GM21717 (cell line): ENCODE measurements at regions not wholly inside any gene's neighbourhood (a gene's known extent, or its start where the extent isn't known, plus 50 kb on each side); places are given as distances from the start of the nearest gene placed in this dataset.
A peak's percentile ranks its signal among the peaks of the same experiment; 100 is the strongest.

ENCODE experiments used
- ATAC-seq: cut with Tn5 transposase; IDR thresholded peaks from one replicate; pipeline ENCODE4 v1.9.1; 2021; ENCODE audit warnings: mild to moderate bottlenecking, moderate library complexity; ENCODE audit not compliant: unreplicated experiment

DNA sequence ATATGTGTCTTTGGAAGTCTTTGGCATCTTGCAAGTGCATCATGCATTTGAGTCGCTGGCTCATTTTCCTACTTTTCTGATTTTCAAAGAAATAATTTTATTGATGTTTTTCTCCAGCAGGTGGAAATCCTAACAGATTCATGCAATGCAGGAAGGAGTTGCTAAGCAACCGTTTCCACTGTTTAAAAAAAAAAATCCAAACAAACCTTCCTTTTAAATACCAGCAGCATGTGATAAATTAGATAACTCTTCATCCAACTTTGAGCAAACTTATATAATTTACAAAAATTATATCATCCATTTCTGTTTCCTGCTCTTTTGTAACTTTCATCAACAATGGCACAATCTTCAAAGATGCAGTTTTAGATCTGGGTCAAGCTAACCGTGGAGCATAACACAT is 364.1 kb downstream of the MFSD1 start:
- no peak for ATAC-seq

DNA sequence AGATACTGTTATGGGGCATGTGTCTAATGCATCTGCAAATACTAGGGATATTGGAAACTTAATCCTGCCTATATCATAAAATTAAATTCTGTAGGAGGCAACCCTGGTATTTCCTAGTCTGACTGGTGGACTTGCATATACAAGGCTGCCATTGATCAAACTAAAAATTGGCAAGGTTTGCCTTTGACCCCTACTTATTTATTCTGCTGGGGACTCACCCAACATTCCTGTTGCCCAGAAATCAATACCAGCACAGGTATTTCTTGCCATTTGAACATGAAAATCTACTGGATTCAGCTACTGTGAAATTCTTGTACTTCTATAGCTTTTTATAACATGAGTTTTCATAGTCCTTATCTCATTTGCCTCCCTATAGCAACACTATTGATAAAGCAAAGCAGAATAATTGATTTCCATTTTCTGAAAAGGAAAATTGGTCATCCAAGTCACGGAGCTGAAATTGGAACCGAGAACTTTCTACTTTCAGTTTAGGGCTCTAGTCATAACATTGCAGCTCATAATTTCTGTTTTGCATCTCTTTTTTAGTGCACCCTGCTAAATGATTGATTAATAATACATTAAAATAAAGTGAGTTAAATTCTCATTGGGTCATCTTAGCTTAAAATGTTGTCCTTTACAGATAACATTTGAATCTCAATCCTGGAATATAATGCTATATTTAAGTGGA is 365.2 kb downstream of the MFSD1 start:
- no peak for ATAC-seq

DNA sequence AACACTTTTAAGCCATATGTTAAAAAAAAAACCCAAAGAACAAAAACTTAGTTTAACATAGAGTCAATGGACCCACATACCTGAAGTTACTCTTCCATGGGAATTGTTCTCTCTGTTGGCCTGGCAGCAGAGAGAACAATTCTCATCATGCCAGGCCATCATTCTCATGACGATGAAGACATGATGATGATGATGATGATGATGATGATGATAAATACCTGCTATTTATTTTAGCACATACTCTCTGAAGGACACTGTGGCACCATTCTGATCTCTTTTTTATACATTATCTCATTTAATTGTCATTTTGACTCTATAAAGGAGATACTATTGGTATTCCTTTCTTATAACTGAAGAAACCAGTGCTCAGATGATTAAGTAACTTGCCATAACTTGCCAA is 366.9 kb downstream of the MFSD1 start:
- ATAC-seq = no peak

DNA sequence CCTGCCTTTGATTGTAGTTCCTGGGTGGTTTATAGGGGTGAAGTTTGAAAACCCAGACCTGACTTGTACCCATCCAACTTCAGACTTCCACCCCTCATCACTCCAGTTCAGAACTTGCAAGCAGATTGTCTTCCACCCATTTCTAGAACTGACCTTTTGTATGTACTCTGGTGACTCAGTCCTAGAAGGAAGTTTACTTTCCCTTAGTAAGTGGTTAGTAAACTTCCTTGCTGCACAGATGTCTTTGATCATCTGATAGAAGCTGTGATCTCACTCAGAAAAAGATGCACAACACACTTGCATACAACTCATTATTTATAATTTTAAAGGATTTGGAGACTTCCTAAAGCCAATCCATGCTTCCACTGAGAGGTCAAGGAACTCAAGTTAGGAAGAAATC is 368.0 kb downstream of the MFSD1 start:
- no peak for ATAC-seq

DNA sequence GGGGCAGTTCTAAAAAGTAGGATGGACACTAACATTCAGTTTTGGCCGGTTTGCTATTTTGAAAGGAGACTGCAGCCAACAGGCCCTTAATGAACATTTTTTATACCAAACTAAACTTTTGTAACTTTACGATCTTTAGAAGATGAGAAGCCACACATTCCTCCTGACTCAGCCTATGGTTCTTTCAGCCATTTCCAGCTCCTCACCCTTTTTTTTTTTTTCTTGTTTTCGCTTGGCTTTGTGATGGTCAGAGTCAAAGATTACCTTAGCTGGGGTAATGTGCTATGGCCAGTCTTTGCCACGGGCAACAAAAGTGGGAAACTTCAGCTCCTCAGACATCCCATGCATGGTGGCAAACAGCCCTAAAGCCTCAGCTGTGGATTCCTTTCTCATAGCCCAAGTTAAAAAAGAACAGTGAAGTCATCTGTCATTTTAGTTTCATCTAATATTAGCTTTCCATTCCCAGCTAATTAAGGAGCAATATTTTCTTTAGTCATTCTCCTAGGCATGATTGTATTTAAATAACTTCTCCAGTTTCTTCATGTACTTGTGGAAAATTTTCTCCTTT is 368.7 kb downstream of the MFSD1 start:
- ATAC-seq = no peak

DNA sequence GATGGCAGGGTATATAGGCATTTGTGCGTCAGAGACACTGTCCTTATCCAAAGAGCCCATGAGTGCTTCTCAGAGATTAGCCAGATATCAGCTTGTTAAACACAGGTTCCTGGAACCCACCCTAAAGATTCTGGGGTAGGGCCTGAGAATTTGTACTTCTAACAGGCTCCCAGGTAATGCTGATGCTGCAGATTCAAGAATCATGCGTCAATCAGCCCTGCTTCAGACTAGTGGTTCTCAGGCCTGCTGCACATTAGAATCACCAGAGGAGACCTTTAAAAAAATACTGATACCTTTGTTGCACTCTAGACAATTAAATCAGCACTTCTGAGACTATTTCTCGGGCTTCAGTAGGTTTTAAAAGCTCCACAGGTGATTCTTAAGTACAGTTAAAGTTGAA is 369.5 kb downstream of the MFSD1 start:
- no peak for ATAC-seq

DNA sequence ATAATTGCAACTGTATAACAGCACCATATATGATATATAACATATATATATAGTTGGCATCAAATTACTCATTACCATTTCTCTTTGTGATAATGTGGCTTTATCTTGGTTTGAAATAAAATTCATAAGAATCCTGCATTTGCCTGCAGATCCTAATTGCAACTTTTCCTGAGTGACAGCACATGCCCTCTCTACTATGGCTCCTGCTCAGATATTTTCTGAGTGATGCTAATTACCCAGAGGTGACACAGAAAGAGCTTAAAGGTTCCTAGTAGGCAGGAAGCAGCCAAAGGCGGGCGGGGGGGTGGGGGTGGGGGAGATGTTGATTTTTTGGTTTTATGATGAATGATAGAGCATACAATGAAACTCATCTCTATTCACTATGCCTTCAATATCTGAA is 370.6 kb downstream of the MFSD1 start:
- ATAC-seq = no peak

DNA sequence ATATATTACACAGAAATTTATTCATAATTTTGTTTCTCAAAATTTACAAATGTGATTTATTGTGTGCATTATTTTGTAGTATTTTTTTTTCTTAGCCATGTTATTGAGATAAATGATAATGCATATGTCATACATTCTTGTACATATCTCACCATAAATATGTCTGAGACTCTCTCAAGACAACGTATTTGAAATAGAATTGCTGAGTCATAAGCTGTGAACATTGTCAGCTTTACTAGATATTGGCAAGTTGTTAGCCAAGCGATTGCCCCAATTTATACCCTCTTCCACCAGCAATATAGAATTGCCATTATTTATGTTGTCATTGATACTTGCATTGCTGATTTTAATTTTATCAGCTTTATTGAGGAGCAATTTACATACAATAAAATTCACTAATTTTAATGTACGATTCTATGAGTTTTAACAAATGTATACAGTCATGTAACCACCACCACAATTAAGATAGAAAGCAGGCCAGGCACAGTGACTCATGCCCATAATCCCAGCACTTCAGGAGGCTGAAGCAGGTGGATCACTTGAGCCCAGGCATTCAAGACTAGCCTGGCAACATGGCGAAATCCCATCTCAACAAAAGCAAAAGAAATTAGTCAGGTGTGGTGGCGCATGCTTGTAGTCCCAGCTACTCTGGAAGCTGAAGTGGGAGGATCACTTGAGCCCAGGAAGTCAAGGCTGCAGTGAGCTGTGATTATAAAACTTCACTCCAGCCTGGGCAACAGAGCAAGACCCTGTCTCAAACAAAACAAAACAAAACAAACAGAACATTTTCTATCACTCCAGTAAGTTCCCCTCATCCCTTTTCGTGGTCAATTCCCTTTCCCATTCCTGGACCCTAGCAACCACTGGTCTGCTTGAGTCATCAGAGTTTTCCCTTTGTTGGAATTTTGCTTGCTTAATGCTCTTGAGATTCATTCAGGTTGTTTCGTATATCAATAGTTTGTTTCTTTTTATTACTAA is 373.1 kb downstream of the MFSD1 start:
- no peak for ATAC-seq

DNA sequence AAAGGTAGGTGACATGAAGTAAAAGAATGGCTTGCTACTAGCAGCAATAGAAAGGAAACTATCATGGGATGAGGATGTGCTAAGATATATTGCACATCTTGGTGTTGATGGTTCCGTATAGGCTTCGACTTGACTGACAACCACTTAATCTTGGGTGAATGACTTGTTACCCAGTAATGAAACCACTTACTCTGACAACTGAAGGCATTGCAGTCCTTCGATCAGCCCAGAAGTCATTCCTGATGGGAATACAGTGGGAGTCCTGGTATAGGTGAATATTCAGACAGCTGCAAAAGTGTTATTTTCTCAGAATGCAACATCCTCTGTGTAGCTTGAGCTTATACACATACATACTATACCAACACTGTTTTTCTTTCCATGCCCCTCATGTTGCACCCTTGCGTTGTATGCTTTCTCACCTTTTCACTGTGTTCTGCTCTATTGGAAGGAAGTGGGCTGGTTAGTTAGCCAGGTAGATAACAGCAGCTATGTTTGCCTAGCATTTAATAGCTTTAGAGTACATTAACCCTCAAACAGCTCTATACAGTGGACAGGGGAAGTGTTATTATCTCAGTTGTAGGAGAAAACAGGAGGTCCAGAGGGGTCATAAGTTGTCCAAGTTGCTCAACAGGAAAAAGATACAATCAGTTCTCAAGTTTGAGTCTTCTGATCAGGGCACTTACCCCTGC is 376.5 kb downstream of the MFSD1 start:
- ATAC-seq = no peak

DNA sequence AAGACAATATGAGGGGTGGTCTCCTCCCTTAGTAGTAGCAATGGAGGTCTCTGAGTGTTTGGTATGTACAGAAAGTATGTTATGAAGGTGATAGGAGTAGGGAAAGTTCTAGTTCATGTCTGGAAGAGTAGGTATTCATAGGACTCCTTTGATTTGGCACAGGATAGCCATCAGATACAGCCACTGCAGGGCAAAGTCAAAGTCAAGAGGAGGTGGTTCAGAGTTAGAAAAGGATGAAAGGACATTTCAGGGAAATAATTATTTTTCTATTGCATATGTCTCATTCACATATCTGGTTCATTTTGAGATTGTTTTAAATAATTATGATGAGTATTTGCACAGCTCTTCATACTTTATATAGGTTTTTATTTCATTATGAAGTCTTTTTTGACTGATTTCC is 381.1 kb downstream of the MFSD1 start:
- ATAC-seq = no peak

DNA sequence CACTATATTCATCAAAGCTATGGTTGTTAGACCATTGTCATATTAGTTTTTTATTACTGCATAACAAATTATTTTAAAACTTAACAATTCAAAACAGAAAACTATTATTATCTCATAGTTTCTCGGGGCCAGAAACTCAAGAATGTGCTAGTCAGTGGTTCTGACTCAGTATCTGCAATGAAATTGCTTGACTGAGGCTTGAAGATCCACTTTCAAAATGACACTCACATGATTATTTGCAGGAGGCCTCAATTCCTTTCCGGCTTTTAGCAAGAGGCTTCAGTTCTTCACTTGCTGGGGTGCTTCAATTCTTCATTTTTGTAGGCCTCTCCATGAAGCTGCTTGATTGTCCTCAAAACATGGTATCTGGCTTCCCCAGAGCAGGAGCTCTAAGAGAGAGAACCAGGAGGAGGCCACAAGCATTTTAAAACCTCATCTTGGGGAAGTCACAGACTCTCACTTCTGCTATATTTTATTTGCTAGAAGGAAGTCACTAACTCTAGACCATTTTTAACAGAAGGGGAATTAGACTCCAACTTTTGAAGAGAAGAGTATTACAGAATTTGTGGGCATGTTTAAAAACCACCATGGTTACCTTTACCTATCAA is 383.7 kb downstream of the MFSD1 start:
- peak; percentile 80 for ATAC-seq

DNA sequence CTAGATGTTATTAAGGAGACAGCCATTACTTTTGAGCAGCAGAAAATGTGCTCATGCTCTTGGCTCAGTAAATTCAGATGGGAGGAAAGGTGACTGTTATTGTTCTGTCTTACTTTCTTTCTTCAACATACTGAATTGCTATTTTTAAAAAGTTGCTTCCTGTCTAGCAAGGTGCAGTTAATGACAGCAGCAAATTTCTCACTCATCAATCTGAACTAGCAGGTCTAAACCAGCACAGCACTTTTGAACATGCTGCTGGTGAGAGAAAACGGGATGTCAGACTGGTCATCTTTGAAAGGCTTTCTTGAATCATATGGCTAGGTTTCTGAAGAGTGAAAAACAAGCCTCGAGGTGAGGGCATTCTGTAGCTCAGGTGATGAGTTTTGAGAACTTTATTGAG is 384.7 kb downstream of the MFSD1 start:
- peak; percentile 64 for ATAC-seq

DNA sequence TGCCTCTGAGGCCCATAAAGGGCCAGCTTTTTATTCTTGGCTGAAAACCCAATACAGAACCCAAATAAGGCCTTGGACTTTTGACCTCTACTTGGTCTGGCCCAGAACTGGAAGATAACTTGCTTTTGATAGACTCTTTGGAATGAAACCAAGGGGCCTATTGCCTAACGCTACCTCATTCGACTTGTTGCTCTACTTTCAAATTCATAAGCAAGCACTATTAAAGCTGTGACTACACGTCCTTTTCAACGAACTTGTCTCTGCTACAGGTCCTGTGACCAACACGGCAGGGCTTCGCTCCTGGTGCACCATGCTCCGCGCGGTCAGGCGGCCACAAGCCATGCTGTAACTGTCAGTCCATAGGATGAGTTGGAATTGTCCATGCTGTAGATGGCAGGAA is 385.4 kb downstream of the MFSD1 start:
- no peak for ATAC-seq

DNA sequence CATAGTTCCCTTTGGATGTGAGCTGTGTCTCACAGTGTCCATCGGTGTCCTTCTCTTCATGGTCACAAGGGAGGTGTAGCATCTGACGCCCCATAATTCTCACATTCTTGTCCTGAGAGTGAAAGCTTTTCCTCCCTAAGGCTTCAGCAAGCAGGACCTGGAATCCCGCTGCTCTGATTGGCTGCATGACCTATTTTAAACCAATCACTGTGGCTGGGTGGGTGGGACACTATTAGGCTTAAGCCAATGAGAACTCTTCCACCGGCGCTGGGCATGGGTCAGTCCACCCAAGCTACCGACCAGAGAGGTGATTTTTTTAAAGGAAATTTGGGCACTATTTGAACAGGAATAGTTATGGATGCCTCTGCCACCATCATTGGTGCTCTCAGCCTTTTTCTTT is 385.9 kb downstream of the MFSD1 start:
- ATAC-seq = no peak

DNA sequence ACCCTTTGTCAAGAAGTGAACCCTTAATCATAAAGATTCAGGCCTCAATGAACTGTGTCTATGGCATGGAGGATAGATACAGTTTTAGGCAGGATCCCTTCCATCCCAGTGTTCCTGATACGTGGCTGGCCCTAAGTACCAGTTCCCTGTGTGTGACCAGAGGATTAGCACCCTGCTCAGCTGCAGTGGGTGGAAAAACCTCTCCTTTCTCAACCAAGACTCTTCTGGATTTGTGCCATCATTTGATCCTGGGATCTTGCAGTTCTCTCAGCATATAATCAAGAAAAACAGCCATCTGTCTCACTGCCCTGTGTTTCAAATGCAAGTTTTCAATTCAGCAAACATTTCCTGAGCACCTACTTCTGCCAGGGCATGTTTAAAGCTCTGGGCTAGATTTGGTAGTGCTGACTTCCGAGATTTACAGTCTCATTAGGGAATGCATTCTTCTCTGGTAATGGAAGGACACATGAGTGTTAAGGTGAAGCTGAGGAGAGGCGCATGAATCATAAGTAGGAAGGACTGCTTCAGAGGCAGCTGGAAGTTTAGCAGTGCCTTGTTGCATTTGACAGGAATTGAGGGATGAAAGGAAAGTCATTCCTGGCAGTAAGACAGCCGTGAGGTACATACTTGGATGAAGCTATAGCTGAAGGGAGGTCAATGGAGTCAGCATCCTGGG is 388.3 kb downstream of the MFSD1 start:
- ATAC-seq = no peak

DNA sequence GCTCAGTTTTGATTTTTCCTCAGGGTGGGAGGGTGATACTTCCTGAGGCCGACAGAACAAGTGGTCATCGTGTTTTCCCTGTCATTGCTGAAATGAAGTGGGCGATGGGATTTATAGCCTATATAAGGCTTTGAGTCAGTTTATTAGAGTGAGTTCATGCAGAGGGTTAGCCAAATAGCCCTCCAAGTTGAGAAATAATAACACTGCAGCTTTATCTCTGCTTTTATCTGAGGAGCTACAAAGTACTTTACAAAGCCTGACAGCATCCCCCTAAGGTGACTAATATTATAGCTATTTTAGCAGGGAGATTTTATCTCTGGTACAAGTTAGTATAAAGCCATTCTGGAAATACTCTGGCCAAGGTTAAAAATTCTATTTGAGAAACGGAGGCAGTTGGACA is 389.6 kb downstream of the MFSD1 start:
- ATAC-seq = no peak

DNA sequence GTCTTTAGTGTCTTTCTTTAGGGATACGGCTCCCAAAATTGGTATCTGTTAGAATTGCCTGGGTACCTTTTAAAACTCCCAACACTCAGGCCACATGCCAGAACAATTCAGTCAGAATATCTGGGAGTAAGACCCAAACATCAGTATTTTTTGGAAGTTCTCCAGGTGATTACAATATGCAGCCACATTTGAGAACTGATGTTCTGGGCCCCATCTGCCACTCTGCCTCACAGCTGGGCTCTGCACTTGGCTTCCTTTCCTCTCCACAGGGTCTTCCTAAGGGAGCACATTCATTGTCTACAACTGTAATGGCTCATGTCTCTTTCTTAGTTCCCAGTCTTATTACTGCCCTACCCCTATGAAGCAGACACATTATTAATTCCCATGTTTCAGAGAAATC is 394.5 kb downstream of the MFSD1 start:
- ATAC-seq = no peak

DNA sequence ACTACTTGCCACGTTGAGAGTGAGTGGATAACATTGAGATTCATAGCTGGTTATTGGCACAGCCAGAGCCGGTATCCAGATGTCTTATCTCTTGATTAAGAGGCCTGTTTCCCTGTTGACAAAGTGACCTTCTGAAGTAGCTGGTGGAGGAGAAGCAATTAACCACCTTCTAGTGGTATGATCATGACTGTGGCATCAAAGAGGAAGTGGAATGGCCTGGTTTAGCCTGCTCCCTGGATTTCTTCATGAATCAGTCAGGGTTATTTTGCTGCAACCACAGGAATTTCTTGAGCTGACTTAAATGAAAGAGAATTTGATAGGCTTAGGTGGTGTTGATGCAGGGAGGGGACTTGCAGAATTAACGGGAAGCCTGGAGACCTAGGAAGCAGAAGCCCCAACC is 398.3 kb downstream of the MFSD1 start:
- ATAC-seq = no peak

DNA sequence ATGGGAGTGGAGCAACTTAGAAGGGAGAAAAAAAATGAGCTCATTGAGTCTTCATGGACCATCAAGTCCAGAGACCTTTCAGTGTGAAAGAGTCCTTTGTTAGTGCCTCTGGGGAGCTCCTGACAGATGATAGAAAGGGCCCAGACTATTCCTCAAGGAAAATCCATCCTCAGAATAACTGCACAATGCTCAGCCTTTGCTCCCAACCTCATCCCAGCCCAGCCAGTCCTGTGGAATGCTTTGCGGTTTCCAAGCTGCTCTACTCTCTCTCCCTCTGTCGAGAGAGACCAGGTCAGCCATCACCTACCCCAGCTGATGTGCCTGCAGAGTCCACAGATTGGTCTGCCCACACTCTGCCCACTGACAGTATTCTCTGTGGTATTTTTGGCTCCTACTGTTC is 406.2 kb downstream of the MFSD1 start:
- ATAC-seq = no peak

DNA sequence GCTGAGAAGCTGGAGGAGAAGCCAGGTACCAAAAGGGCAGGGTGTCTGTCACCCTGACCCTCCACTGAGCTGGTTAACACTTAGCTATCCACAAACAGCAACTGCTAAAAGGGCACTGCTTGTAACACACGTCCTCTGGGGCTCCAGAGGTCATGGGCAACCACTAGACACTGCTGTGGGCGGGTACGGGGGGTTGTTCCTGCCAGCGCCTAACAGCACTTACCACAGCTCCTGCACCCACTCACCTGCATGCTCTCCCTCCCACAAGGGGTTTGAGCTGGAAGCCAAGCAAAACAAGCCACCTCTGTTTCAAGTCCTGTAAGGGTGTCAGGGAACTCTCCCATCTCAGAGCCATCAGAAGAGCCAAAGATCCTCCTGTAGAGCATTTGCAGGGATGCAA is 407.6 kb downstream of the MFSD1 start:
- ATAC-seq = no peak
